ENCODE measurements at regions not wholly inside any gene's neighbourhood (a gene's known extent, or its start where the extent isn't known, plus 50 kb on each side); places are given as distances from the start of the nearest gene placed in this dataset.

DNA sequence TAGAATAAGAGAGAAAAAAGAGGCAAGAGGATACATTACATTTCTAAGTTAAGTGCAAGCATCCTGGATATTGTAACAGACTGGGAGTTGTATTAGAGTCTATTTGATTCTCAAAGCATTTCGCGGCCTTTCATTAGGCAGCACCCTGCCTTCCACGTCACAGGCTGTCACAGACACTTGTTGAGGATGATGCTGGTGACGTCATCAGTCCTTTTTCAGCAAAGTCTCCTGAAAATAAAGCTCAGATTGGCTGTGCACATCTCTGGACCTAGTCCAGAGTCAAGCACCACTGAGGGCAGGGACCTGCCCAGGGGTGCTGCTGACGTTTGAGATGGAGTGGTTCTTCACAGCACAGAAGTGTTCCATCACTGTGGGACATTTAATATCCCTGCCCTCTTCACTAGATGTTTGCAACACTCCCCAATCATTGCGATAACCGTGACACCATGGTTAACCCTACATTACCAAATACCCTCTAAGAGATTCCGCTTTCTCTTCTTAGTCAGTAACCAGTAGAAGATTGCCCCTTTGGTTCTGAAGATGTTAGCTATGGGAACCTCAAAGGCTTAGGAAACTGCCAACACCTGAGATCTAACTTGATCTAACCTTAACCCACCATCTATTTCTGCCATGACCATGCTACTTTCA is 72.7 kb upstream of the F3 start:
- DNase-seq, result no peak

DNA sequence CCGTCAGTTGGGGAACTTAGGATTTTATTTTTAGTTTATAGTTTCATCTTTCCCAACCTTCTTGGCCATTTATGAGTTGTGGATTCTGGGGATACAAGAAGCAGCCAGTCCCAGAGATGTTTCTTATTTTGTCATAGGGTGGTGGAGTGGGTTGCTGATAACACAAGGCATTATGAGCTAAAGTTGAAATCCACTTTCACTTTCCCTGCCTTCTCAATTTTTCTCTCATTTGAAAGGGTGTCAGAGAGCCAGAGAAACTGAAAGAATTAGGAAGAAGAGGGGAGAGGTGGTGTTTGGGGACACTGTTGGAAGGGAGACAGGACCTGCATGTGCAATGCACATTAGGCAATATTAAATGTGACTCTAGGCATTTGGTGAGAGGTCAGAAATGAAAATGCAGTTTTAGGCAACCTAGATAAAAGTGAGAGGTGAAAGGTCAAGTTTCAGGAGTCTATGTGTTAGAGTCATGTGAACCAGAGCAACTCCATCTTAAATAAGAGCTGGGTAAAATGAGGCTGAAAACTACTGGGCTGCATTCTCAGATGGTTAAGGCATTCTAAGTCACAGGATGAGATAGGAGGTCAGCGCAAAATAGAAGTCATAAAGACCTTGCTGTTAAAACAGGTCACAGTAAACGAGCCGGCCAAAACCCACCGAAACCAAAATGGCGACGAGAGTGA is 71.1 kb upstream of the F3 start:
- no peak for DNase-seq

- no peak for DNase-seq
Measured at GRCh38 chr1:94611681-94612475, 70.3 kb upstream of the F3 start.

DNA sequence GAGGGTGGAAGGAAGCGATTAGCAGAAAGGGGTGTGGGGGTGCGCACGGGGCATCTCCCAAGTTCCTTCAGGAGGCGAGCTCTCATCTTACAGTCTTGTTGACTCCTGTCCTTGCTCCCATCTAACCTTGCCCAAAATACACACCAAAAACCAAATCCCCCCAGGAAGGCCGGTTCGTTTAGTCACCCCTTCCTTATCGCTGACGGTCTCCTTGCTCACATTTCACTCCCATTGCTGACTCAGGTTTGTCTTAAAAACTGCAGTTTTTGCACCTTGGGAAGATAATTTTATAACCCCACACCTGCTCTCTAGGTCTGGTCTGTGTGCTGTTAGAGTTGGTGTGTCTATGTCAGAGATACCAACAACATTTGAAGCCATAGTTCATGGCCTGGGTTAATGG is 68.1 kb upstream of the F3 start:
- no peak for DNase-seq

DNA sequence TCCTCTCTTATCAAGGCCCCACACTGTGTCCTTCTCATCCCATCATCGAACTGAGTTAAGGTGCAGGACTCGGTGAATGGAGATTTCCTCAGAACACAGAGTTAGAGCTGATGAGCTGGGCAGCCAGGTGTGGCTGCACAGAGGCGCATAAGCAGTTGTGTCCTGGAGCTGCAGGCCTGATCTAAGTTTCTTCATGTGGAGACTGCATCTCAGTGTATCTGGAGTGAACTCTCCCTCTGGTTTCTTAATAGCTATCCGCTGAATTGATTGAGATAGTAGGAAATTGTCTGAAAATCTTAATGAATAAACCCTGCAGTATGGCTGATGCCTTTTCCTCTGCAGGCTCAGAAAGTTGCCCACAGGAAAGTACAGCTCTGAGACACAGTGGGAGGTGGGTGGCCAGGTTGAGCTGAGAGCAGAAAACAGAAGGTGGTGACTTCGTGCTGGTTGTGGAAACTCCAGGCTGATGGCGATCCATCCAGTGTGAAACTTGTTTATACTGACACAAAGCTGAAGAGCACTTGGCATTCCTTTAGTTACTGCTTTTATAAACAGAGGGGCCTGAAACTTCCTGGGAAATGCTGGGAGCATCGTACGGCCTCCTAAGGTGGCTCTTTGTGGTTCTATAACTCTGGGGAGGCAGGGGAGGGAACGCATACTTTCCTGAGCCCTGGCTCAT is 67.4 kb upstream of the F3 start:
- no peak for DNase-seq

GRCh38 chr1:94608142-94608851 is 66.7 kb upstream of the F3 start:
- no peak for DNase-seq

GRCh38 chr1:94607398-94607797 is 65.8 kb upstream of the F3 start:
- no peak for DNase-seq

GRCh38 chr1:94606471-94606870 is 64.9 kb upstream of the F3 start:
- no peak for DNase-seq

DNA sequence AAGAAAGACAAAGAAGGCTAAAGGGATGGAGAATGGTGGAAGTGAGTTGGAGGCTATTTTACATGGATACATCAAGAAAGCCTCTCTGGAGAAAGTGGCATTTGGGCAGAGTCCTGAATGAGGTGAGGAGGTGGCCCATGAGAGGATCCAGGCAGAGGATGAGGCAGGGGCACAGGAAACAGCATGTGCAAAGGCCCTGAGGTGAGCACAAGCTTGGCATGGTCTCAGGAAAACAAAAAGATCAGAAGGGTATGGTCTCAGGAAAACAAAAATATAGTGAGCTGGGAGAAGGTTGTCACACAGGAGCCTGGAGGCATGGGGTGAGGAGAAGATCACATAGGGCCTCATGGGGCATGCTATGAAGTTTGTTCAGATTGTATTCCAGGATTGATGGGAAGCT is 62.1 kb upstream of the F3 start:
- no peak for DNase-seq

- DNase-seq, result no peak
Measured at GRCh38 chr1:94602802-94603625, 61.5 kb upstream of the F3 start.

- DNase-seq, result peak; percentile 30 to 42
Measured at GRCh38 chr1:94602316-94602715, 60.8 kb upstream of the F3 start.

GRCh38 chr1:94600556-94600955 is 59.0 kb upstream of the F3 start:
- DNase-seq, result no peak

- DNase-seq, result no peak
Measured at GRCh38 chr1:94599095-94599813, 57.7 kb upstream of the F3 start.

GRCh38 chr1:94597701-94598100 is 56.1 kb upstream of the F3 start:
- DNase-seq, result no peak

DNA sequence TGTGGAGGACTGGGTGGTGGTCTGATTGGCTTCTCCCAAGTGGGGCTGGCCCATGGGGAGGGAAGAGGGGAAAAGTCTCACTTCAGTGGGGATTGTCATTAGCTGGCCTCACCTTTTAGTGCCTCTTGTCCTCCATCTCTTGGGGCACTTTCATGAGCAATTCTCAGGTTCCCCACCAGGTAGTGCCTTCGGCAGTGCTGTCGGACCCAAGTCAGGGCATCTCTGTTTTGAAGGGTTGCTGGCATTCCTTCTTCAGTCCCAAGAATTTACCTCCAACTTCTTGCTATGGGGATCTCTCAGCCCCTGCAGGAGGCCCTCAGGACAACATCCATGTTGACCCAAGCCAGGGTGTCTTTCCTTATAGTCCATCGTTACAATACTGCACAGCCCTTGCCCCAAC is 54.7 kb upstream of the F3 start:
- no peak for DNase-seq

DNA sequence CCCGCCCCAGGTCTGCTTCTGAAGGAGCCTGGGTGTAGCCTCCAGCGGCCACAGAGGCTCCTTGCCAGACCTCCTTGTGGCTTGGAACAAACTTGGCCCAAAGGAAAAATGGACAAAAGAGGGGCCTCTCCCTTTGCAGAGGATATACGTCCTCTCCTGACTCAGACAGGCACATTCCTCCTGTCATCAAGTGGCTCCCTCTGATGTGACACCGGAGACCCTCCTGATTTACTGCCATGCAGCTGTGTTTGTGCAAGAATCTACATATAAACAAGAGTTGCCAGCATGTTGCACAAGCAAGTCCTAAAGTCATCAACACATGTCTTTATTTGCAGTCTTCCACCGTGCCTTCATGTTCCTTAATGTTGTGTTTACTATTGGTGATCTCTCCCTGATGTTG is 54.1 kb upstream of the F3 start:
- DNase-seq, result no peak

- no peak for DNase-seq
Measured at GRCh38 chr1:94593611-94594010, 52.1 kb upstream of the F3 start.

- DNase-seq, result no peak
Measured at GRCh38 chr1:94592571-94592920, 51.0 kb upstream of the F3 start.

DNA sequence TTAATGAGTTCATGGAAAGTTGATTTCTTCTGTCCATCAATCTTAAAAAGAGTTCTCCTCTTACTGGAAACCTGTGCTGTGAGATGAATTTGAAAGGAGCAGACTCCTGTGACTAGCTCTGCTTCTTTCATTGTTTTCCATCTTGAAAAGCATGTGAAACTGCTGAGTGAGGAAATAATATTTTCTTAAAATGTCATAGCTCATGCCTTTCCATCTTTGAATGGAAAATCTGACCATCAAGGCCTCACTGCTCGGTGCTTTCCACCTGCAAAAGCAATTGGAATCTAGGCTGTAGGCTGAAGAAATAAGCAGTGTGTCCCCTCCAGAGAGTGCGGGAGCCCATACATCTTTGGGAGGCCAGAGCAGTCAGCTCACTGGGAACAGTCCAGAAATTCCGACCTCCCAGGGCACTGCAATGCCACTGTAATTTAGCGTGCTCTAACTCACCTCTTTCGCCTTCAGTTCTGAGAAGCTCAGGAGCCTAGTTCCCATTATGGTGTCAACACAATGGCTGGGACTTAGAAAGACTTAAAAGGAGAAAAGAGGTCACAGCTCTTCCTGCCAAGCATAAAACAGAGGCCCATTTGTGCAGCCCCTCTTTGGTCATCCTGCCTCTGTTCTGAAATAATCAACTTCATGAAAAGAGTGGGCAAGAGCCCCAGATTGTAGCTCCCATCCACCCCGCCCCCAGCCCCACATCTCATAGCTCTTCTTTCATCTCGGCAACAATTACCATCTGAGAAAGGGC is 50.4 kb upstream of the F3 start:
- DNase-seq, result no peak
